Heart right ventricle (tissue), 16 donors: ENCODE measurements at regions not wholly inside any gene's neighbourhood (a gene's known extent, or its start where the extent isn't known, plus 50 kb on each side); places are given as distances from the start of the nearest gene placed in this dataset.
"Not testable (repeated sequence)": the region's sequence is repeated elsewhere in the genome, so short reads cannot be mapped to it uniquely, and the experiment has no call there.

Source experiments
- ATAC-seq, 8 donors: fragments of 200-7000 bp; cut with Tn5 transposase; one replicate each; pipeline ENCODE4 v1.9.1; 2020; ENCODE audit warnings: mild to moderate bottlenecking in 8 of 8, moderate library complexity in 8 of 8, moderate number of reproducible peaks in 1 of 8
- DNase-seq, 2 donors: peaks; one replicate each; pipeline ENCODE4 v3.0.0-alpha.2; 2020
- H3K27ac ChIP-seq, 10 donors: fragments of 200-600 bp; sonication (generic) in 2 of 10; one replicate each; pipeline versions ENCODE4 v1.5.0 to v1.8.0; 2020 to 2022; ENCODE audit warnings: mild to moderate bottlenecking in 3 of 10
- H3K27me3 ChIP-seq, 7 donors: fragments of 200-600 bp; one replicate each; pipeline ENCODE4 v1.8.0; 2021 to 2022; ENCODE audit warnings: mild to moderate bottlenecking in 2 of 7
- H3K36me3 ChIP-seq, 9 donors: fragments of 200-600 bp; sonication (generic) in 1 of 9; one replicate each; pipeline versions ENCODE4 v1.5.0 to v1.8.0; 2020 to 2022; ENCODE audit warnings: mild to moderate bottlenecking in 2 of 9
- H3K4me1 ChIP-seq, 9 donors: fragments of 200-600 bp; sonication (generic) in 1 of 9; one replicate each; pipeline versions ENCODE4 v1.5.0 to v1.8.0; 2020 to 2022; ENCODE audit warnings: mild to moderate bottlenecking in 4 of 9
- H3K4me3 ChIP-seq, 10 donors: fragments of 200-600 bp; sonication (generic) in 2 of 10; one replicate each; pipeline versions ENCODE4 v1.5.0 to v1.8.0; 2020 to 2022; ENCODE audit warnings: mild to moderate bottlenecking in 7 of 10, moderate library complexity in 2 of 10
- H3K9me3 ChIP-seq, 11 donors: fragments of 200-600 bp in 10 of 11; sonication (generic) in 2 of 11; one replicate each; pipeline versions ENCODE4 v1.5.0 to v1.8.0; 2013 to 2022; ENCODE audit warnings: mild to moderate bottlenecking in 2 of 11, control low read depth in 1 of 11, moderate library complexity in 1 of 11
- CTCF ChIP-seq, 9 donors: fragments of 200-600 bp; sonication (generic) in 2 of 9; IDR thresholded peaks; one replicate each; pipeline versions ENCODE4 v1.5.0 to v1.8.0; 2021 to 2022; ENCODE audit warnings: antibody characterized with exemption in 9 of 9, mild to moderate bottlenecking in 5 of 9, moderate library complexity in 1 of 9
- WGBS, 2 donors: extraction: QIAGEN DNeasy Blood & Tissue Kit; methylation state at CpG; one replicate each; pipeline ENCODE4 v1.1.7; 2013; ENCODE audit warnings: inconsistent platforms in 1 of 2; 5-methylcytosine and 5-hydroxymethylcytosine counted together
- intact Hi-C, 10 donors: fragments of 100-400 bp; cut with DNase I; formaldehyde crosslinking; loops; one replicate each; pipeline versions ENCODE4 v1.11.1 to v1.14.2; 2022
- donor health status: Arrhythmogenic right ventricular cardiomyopathy.
- donor health status: ischemic (EF 13 %, LVEDD 7.1; RV severe dilation, severe dysfunction).
- donor health status: healthy with polysubstance abuse.
- donor health status: DM: no; HTN: yes; CAD: no.
- donor health status: DM: no; HTN: no; CAD: no.
- donor health status: ischemic (EF 25% LVEDD 6.9; RV normal size, moderate dysfunction).
- donor health status: ischemic (EF 25% LVEDD 5.7; RV mildly dilated, moderate dysfunction).
- donor health status: healthy.
- donor health status: DM: yes; HTN: yes; CAD: no.
- donor health status: Ischemic cardiomyopathy.
- donor health status: ischemic (EF 35%, LVEDD 5.7; RV mildly dilated, moderate dysfunction).
- donor health status: nonischemic (EF 11% LVEDD 7.7; RV severe dilation, severe dysfunction).
- donor health status: DM: yes; HTN: yes; CAD: no.
- donor health status: PGD.
- donor health status: ischemic (EF 29% LVEDD 5.4; RV normal size, mild dysfunction).
- donor health status: nonischemic (EF 23%, LVEDD 6.1; RV moderate dilation, normal function).

DNA sequence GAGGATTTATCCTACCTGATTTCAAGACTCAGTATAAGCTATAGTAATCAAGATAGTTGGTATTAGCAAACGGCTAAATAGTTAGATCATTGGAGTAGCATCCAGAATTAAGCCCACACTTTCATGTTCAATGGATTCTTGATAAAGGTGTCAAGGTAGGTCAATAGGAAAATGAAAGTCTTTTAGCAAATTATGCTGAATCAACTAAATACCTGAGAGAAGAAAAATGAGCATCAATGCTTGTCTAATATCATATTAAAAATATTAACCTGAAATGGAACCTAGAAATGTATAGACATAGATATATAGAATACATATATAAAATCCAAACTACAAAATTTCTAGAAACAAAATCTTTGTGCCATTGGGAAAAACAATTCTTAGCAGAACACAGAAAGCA lies 685.6 kb downstream of the DTWD2 start:
- DNase-seq (no peak), ATAC-seq (no peak)

GRCh38 chr5:118301696-118302095 lies 686.7 kb downstream of the DTWD2 start:
- DNase-seq (no peak), ATAC-seq (no peak)
- Histone ChIP-seq H3K36me3 (no peaks in the 10 kb centered on the region), H3K4me3 (no peak overlapping the region), H3K27me3 (no peaks in the 10 kb centered on the region), H3K27ac (no peak overlapping the region), H3K9me3 (no peaks in the 10 kb centered on the region), H3K4me1 (no peaks in the 10 kb centered on the region)
- WGBS, 2 donors = 92 to 93% methylated on average over 3 of the region's 3 CpGs
- intact Hi-C loops = no loop called here
- no peak for TF ChIP-seq CTCF (IDR thresholded peaks at IDR 0.05)

More for the DNA sequence above, 685.6 kb downstream of the DTWD2 start:
- Histone ChIP-seq H3K4me3 (no peak overlapping the region), H3K27me3 (no peaks in the 10 kb centered on the region), H3K36me3 (no peaks in the 10 kb centered on the region), H3K27ac (no peak overlapping the region), H3K4me1 (no peaks in the 10 kb centered on the region), H3K9me3 (no peaks in the 10 kb centered on the region)
- intact Hi-C loops = no loop called here
- no peak for TF ChIP-seq CTCF (IDR thresholded peaks at IDR 0.05)
- WGBS, 2 donors = 72 to 81% methylated on average over 1 of the region's 1 CpG

DNA sequence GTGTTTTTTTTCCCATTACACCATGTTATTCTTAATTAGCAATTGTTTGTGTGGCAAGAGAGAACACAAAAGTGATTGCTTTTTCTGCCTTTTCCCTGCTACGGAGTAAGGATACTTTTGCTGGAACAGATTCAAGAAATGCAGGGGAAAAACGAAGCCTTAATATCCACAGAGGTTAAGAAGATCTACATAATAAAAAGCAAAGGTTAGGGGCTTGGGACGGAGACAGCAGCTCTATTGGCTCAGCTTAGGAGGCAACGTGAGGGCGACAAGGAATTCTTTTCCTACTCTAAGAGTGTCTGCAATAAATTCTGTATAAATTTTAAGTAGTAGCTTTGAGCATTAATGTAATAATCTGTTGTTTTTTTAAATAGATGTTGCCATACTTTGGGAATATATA lies 693.3 kb downstream of the DTWD2 start:
- Histone ChIP-seq H3K27ac (no peak overlapping the region), H3K4me1 (no peaks in the 10 kb centered on the region), H3K36me3 (no peaks in the 10 kb centered on the region), H3K9me3 (no peaks in the 10 kb centered on the region), H3K4me3 (no peak overlapping the region), H3K27me3 (no peaks in the 10 kb centered on the region)
- TF ChIP-seq CTCF (IDR thresholded peaks at IDR 0.05) = no peak
- intact Hi-C loops = no loop called here
- DNase-seq (no peak), ATAC-seq (no peak)
- WGBS, 2 donors = 49 to 59% methylated on average over 5 of the region's 5 CpGs

DNA sequence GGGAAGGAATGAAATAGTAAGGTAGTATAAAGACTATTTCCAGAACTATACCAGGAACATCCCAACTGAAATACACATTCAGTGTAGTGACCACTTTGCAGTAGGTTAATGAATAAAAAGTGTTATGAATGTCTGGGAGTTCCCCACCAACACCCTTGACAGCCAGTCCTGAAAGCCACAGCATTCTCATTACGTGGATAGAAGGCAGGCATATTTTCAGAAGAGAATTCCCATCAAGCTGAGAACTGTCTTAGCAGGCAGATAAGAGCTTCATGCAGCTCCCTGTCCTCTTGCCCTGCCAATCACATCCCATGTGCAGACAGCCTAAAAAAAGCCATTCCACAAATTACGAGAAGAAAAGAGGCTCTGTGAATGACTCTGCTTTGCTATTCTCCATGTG lies 695.0 kb downstream of the DTWD2 start:
- no peak for DNase-seq
- ATAC-seq = no peak
- H3K4me1 ChIP-seq = no peaks in the 10 kb centered on the region
- TF ChIP-seq CTCF (IDR thresholded peaks at IDR 0.05) = no peak
- no peaks in the 10 kb centered on the region for H3K36me3 ChIP-seq
- no peaks in the 10 kb centered on the region for H3K27me3 ChIP-seq
- 22 to 34% methylated on average over 2 of the region's 2 CpGs for WGBS, 2 donors
- no peak overlapping the region for H3K4me3 ChIP-seq
- intact Hi-C loops = no loop called here
- H3K9me3 ChIP-seq = no peaks in the 10 kb centered on the region
- H3K27ac ChIP-seq = no peak overlapping the region

GRCh38 chr5:118290204-118290603 lies 698.1 kb downstream of the DTWD2 start:
- Histone ChIP-seq H3K4me3 (no peak overlapping the region), H3K27me3 (no peaks in the 10 kb centered on the region), H3K4me1 (no peaks in the 10 kb centered on the region), H3K36me3 (no peaks in the 10 kb centered on the region), H3K9me3 (no peaks in the 10 kb centered on the region), H3K27ac (no peak overlapping the region)
- intact Hi-C loops = no loop called here
- no peak for ATAC-seq
- TF ChIP-seq CTCF (IDR thresholded peaks at IDR 0.05) = no peak
- no peak for DNase-seq
- 51 to 96% methylated on average over 1 of the region's 1 CpG for WGBS, 2 donors

DNA sequence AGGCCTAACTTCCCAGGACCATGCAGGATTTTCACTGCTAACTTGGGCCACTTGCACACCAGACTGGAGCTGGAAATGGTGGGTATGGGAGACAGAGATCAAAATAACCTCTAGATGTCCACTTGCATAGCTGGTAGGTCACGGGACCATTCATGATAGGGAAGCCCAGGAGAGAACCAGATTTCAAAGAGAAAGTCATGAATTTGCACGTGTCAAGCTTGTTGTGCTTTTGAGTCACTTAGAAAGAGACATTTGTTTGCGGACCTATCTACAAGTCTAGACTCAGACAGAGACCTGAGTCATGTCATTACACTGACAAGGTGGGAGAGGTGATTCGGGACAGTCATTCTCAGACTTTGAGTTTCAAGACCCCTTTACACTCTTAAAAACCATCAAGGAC lies 704.1 kb downstream of the DTWD2 start:
- H3K27me3 ChIP-seq, H3K9me3 ChIP-seq, H3K36me3 ChIP-seq, H3K27ac ChIP-seq, H3K4me1 ChIP-seq, intact Hi-C loops, DNase-seq, ATAC-seq, H3K4me3 ChIP-seq: not testable (repeated sequence)
- 64 to 76% methylated on average over 4 of the region's 4 CpGs for WGBS, 2 donors

GRCh38 chr5:118282480-118283038 lies 705.8 kb downstream of the DTWD2 start:
- H3K4me3 ChIP-seq, H3K27me3 ChIP-seq, H3K4me1 ChIP-seq, intact Hi-C loops, H3K27ac ChIP-seq, H3K36me3 ChIP-seq, H3K9me3 ChIP-seq, DNase-seq, ATAC-seq: not testable (repeated sequence)
- WGBS, 2 donors = 95 to 96% methylated on average over 36 to 37 of the region's 42 CpGs
